ENCODE measurements at regions not wholly inside any gene's neighbourhood (a gene's known extent, or its start where the extent isn't known, plus 50 kb on each side); places are given as distances from the start of the nearest gene placed in this dataset.
A peak's percentile ranks its signal among the peaks of the same experiment; 100 is the strongest.

DNA sequence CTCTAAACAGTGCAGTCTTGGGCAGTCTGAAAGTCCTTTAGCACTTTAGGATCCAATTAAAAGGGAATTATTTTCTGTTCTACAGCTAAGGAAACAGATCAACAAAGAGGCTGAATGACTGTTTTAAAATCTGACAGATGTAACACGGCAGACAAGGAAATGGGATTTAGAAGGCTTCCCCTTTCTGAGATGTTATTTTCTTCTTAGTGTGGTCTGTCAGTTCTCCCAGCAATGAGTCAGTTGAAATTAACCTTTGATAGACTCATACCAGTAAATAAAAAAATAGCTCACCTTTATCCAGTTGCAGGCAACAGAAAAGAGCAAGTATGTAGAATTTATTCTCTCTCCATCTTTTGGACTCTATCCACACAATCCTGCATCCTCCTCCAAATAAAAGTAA, 98.1 kb downstream of the NEDD1 start:
- DNase-seq (ENCODE audit: low read depth) = no peak

DNA sequence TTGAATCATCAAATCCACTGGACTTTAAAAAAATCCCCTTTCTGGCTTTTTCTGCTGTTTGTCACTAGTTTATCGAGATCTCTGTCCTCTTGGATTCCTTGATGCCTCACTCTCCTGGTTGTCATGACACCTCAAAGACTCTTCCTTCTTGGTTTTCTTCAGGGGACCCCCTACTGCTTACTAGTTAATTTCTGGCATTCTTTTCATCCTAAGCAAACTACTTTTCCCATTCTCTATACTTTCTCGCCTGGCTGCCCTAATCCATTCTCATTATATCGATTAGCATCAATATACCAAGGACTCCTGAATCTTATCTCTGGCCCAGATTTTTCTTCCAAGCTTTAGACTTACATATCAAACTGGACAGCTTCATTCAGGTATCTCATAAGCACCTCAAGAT, 98.6 kb downstream of the NEDD1 start:
- no peak for DNase-seq (ENCODE audit: low read depth)

DNA sequence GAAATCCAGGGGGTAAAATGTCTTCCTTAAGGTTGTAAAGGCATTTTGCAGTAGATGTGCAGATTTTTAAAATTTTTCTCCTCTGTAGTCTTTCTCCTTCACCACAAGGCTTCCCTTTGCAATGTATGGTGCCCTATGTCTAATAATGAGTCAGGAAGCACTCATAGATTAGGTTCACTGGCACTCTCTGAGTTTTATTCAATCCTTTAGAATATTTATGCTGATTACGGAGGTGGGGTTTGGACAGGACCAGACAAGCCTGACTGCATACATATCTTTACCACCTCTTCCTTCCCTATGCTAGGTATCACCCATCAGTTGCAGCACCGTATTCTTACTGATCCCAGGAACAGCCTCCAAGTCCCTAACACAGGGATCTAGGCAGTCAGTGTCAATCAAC, 99.5 kb downstream of the NEDD1 start:
- DNase-seq (ENCODE audit: low read depth) = no peak

DNA sequence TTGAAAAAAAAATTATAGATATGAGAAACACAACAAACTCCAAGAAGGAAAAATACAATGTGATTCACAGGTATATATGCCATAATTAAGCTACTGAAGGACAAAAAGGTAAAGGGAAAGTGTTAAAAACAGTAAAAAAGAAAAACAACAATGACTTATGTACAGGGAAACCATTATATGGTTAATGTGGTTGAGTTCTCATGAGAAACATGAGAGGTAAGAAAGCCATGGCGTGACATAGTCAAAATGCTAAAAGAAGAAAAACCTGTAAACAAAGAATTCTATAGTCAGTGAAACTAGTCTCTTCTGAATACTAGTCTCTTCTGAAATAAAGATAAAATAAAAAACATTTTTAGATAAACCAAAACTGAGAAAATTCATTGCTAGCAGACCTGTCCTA, 109.1 kb downstream of the NEDD1 start:
- no peak for DNase-seq (ENCODE audit: low read depth)

DNA sequence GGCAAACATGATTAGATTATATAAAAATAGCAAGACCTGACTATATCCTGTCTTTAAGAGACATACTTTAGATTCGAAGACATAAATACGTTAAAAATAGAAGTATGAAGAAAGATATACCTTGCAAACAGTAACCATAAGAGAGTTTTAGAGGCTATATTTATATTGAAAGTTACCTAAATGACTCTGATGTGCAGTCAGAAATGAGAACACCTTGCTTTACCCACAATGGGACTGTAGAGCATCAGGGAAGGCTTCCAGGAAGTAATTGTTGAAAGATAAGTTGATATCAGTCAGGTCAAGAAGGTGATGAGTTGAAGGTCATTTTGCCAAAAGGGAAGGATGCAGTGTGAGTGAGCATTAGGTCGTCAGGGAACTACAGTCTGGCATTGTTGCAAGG, 110.2 kb downstream of the NEDD1 start:
- no peak for DNase-seq (ENCODE audit: low read depth)

DNA sequence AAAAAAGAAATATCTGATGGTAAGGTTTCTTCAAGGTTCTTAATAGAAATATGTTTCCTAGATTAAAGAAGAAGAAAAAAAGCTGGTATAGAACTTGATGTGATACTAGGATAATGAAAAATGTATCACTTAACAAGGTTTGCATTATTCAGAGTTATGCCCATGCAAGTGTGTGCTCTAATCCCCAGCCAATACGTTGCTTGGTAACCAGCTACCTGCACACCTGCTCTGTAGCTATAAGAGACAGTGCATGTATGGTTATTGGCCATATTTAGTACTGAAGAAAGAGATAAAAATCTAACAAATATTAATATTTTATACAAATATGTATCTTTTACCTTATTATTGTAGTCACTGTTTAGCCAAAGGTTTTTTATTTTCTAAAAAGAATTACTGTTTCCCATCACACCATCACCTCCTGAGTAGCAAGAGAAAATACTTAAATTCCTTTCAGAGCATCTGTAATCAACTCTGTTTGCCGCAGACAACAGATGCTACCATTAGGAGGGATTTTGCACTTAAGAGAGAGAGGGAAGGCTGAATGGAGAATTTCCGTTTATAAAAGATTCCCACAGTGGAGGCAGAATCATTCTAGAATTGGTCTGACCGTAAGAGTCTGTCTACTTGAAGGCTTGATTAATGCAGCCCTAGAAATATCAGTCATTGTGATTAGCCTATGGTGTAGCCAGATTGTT, 115.6 kb downstream of the NEDD1 start:
- no peak for DNase-seq (ENCODE audit: low read depth)

DNA sequence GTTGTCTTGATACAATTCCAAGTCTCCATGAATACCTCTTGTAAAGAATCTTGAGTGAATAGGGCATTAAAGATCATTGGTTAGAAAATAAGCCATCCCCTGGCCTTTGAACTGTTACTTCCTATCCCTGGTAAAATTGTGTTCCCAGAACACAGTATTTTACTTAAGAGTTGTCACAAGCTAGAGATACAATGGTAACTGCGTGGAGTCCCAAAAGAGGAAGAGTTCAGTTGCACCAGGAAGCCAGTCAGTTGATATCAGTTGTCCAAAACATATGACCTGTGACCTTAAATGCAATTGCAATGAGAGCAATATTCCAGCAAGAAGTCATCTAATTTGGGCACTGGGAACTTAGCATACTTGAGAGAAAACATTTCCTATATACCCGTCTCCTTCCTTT, 117.3 kb downstream of the NEDD1 start:
- DNase-seq (ENCODE audit: low read depth) = no peak

DNA sequence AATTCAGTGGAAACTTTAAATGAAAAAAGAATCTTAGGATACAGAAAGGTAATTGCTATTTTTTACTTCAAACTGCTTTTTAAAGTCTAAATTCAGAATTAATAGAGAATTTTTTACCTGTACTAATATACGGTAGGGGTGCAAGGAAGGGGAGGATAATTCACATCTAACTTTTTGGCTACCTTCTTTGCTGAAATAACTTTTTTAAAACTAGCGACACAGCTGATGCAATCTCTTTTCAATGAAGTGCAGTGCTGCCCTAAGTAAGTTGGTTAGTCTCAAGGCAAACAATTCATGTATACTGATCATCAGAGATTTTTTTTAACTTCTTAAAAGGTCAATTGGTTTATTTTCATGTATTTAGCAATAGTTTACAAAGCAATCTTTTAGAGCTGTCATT, 119.8 kb downstream of the NEDD1 start:
- DNase-seq (ENCODE audit: low read depth) = no peak

DNA sequence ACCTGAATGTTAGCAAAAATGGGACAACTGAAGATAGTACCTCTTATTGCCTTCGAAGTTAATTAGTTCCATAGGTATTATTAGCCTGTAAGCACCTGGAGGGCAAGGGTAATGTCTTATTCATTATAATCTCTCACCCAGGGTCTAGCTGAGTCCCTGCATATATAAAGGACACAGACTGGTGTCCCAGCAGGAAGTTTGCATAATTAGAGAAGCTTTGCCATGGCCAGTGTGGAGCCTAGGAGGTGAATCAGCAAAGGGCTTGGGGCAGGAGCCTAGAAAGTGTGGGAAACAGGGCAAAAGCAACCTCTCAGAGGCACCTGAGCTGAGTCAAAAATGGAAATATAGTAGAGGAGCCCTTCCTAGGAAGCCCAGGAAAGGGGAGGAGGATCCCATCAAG, 120.4 kb downstream of the NEDD1 start:
- DNase-seq (ENCODE audit: low read depth) = no peak

DNA sequence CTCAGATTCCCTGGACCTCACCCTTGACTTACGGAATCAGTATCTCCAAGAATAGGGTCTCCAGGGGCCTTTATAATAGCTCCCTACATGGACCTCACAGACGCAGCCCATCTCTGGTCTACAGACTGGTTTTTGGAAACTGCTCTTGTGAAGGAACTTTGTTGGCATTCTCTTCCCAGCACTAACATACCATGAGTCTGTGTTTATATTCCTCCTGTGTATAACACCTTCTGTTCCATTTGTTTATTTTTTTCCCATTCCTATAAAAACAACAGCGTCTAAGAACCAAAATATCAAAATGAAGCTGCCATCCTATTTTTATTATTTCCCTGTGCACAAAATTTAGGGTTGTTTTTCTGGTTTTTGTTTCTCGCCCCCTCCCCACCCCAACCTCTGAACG, 131.1 kb downstream of the NEDD1 start:
- no peak for DNase-seq (ENCODE audit: low read depth)

DNA sequence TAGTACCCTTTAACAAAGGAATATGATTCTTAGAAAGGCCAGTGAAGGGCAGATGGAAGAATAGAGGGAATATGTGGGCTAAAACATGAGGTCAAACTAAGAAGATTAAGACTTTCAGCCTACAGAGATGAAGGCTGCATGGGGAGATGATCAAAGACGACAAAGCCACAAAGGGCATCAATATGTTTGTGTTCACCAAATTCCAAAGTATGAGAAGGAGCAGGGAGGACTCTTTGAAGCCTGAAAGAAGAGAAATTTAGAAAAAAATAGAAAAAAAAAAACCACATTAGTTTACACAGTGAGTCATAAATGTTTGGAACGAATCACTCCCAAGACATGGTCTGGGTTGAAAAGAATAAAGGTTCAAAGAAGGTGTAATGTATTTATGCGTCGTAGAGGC, 131.8 kb downstream of the NEDD1 start:
- peak; percentile 20 for DNase-seq (ENCODE audit: low read depth)

DNA sequence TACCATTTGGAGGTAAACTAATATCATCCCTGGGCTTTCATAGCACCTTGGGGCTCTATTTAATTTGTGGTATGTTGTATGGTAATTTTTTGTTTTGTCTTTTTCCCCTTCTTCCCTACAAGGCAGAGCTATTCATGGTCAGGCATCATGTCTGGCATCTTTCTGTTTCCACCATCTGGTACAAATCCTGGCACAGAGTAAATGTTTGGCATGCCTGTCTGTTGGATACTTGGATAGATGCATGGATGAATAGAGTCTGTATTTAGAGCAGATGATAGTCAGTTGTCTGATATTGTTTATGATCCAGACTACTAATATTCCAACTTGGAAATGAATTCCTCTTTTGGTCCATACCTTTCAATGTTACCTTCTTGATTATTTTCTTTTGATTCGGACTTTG, 139.8 kb downstream of the NEDD1 start:
- no peak for DNase-seq (ENCODE audit: low read depth)

DNA sequence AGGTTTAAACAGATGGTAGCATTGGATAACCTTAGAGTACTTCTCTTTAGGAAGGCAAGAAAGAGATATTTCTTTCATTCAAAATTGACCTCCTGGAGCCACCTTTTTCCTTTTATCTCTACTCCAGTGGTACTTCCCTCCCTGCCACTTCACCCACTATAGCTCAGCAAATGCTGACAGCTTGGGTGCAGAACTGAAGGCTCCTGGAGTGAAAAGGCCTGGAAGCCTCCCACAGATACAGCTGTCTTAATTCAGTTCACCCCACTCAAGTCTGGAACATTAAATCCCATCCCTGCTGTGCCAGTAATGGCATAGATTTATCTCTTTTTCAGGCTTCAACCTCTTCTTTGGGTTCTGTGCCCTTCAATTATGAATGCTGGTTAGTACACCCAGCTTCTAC, 140.3 kb downstream of the NEDD1 start:
- no peak for DNase-seq (ENCODE audit: low read depth)

DNA sequence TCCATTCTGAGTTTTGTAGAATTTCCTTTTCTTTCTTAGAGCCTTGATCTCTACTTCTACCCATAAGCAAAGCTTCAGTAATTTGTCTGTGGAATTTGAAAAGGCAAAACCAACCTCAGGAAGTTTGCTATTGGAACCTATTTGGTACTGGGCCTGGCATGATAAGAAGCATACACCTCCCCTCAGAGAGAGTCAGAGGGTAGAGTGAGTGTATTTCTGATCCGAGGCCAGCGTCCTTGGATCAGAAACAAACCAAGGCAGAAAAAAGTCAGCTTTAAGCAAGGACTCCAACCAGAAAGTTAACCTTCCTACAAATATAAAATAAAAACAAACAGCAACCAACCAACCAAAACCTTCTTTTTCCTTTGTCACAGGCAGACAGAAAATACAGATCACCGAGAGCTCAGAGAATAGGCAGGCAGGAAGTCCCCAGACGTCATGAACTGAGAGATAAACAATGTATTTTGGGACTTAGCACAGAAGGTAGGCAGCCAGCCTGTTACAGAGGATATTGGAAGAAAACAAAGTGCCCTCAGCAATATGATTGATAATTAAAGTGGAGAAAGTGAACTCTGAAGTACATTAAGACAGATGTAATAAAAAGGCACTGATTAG, 141.5 kb downstream of the NEDD1 start:
- DNase-seq (ENCODE audit: low read depth) = no peak

DNA sequence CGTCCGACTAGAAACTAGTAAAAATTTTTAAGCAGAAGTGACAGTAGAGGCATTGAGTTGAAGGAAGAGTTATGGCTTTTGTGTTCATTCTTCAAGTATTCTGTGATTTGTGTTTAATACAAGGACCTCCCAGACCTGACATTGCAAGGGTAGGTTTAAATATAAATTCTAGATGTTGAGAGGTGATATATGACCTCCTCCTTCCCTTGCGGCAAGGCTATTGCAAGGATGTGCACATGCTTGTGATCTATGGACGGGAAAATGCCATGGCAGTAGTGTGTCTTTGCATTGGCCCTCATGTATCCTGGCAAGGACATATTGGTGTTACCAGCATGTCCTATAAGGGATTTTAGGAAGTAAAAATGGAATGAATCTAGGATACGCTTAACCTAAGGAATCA, 143.5 kb downstream of the NEDD1 start:
- DNase-seq (ENCODE audit: low read depth) = no peak

DNA sequence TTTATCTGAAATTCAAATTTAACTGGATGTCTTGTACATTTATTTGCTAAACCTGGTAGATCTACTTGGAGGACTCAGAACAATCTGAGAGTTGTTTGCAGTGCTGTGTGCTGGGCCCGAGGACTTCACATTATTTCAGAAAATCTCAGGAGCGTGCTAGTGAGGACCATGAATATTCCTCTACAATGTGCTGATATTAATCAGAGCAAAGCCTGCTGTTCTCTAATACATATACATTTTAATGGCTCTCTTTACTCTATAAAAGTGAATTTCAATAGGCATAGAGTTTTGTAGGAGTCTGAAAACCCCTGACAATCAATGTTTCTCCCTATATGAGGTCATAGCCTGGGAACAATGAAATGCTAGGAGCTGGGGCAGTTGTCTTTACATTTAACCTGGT, 144.3 kb downstream of the NEDD1 start:
- no peak for DNase-seq (ENCODE audit: low read depth)

DNA sequence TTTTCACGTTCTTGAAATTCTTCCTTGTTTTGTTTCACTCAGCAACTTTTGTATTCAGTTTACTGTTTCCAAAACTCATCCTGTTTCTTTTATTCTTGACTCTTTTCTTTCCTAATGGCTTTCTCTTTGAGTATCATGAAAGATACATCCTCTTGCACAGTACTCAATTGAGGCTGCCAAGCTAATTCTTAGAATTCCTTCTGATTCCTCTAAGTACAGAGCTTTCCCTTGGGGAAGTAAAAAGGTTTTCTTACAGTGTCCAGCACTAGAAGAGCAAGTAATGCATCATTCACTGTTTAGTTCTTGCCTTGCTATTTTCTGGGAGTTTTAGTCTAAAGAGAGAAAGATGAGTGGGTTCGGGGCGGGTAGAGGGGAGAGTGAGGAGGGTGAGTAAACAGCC, 154.1 kb downstream of the NEDD1 start:
- no peak for DNase-seq (ENCODE audit: low read depth)

DNA sequence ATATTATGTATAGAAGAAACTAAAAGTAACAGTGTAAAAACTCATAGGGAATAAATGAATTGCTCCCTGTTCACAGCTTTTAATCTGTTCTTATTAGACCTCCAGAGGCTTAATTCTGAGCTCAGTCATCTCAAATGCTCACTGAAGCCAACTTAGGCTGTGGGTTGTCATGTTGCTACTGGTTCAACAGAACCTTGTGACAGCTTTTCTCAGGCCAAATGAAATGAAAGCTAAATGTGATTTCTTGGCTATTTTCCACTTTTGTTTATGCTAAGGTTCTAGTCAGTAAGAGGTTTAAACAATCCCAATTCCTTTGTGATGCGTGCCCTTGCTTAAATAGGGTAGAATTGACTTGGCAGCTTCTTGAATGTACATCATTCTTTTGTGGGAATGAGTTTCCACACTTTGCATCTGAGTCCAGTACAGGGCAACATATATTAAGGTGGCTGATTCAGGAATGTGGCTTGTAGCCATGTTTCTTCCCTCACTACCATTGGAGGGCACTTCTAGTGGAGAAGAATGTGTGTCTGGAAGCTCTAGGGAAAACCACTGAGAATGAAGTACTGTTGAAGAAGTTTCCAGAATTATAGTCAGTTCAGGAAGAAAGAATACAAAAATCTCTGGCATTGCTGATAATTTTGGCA, 156.4 kb downstream of the NEDD1 start:
- DNase-seq (ENCODE audit: low read depth) = no peak

DNA sequence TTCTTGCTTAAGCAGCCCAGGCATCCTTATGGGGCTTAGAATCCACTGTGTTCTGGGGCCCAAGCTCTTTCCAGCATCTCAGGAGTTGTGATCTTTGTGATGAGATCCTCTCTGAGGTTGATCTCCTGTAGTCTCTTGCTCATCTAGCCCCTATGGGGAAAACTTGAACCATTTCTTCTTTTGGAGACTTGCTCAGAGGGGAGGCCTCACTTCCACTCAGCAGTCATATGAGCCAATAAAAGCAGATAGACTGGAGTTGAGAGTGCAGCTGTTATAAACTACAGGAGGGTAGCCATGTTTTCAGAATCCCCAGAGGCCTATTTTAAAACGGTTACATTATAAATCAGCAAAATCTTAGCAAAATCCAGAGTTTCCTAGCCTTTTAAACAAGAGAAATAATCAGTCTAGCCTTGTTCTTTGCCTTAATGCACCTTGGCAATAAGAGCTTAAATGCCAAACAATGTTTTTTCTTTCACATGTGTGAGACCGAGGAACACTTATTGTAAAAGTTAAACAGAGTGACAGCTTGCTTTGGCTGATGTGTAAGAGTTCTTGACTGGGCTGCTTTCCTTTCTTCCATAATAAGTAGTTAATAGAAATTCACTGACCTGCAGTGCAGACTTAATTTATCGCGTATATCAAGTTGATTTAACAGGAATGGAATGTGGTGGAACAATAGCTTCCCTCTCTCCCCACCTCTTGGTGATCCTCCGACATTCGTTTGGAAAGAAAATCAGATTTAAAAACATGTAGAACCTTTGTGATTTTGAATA, 168.3 kb downstream of the NEDD1 start:
- DNase-seq (ENCODE audit: low read depth) = peak; percentile 6

DNA sequence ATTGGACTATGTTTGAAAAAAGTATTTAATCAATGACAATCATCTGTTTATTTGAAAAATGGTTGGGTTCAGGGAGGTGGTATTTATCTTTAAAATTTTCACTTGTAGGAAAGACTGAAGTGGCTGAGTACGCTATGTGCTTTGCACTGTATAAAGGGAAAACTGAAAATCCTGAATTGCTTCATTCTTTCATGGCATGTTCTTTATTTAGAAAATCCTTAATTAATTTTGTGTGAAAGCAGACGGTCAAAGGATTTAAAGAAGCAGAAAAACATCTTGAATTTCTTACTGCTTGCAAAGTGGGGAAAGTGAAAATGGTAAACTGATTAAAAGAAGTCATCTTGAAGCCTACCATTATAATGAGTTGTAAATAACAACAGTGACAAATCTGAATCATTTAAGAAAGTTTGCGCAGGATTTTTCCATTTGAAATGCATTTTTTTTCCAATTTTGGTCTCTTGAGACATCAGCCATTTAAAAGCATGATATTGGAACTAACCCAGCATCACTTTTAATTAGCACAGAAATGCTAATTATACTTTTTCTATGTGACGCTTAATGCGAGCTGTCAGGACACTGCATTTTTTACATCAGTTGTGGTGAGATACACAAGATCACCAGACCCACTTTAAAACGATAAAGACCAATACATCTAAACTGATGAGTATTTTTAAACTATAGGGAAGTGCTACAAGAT, 169.0 kb downstream of the NEDD1 start:
- no peak for DNase-seq (ENCODE audit: low read depth)

DNA sequence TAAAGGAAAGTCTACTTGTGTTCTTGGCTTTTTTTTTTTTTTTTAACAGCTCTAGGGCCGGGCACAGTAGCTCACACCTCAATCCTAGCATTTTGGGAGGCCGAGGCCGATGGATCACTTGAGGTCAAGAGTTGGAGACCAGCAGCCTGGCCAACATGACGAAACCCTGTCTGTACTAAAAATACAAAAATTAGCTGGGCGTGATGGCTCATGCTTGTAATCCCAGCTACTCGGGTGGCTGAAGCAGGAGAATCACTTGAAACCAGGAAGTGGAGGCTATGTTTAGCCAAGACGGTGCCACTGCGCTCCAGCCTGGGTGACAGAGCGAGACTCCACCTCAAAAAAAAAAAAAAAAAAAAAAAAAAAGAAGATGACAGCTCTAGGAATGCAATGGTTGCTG, 169.9 kb downstream of the NEDD1 start:
- peak; percentile 9 for DNase-seq (ENCODE audit: low read depth)

DNA sequence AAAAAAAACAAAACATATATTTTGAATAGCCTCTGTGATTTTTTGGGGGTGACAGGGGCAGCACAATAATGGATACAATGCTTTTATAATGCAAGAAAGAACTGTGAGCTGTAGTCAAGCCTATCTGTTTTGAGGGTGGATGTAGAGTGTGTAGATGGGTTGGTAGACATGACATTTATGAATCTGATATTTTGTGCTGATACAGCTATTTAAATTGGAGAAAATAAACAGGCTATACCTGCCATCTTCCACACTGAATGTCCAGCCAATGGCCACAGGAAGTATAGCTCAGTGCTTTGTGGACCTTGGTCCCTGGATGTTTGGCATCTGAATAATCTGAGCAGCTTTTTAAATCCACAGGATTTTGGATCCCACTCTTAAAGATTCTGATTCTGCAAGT, 175.0 kb downstream of the NEDD1 start:
- DNase-seq (ENCODE audit: low read depth) = no peak

All from Daoy (cell line).